ENCODE measurements at regions not wholly inside any gene's neighbourhood (a gene's known extent, or its start where the extent isn't known, plus 50 kb on each side); places are given as distances from the start of the nearest gene placed in this dataset.

- H3K4me1 Mint-ChIP-seq (ENCODE audit: low read depth) = no peaks in the 10 kb centered on the region
- H3K27me3 Mint-ChIP-seq (ENCODE audit: insufficient read depth) = peaks cover 5% of the 10 kb centered on the region
- no peaks in the 10 kb centered on the region for H3K9me3 Mint-ChIP-seq
- no peaks in the 10 kb centered on the region for H3K36me3 Mint-ChIP-seq (ENCODE audit: low read depth)
- DNase-seq (ENCODE audit: low spot score) = no peak
- no peak overlapping the region for H3K4me3 Mint-ChIP-seq
- intact Hi-C loops (cut with micrococcal nuclease) = no loop called here
- no peak overlapping the region for H3K27ac Mint-ChIP-seq
Observed at GRCh38 chr10:80894797-80895467, 357.2 kb downstream of the SH2D4B start.

GRCh38 chr10:80896076-80896475 is 358.4 kb downstream of the SH2D4B start:
- H3K27ac Mint-ChIP-seq = no peak overlapping the region
- no peak for DNase-seq (ENCODE audit: low spot score)
- peaks cover 6% of the 10 kb centered on the region for H3K27me3 Mint-ChIP-seq (ENCODE audit: insufficient read depth)
- no peak overlapping the region for H3K4me3 Mint-ChIP-seq
- intact Hi-C loops (cut with micrococcal nuclease) = no loop called here
- H3K4me1 Mint-ChIP-seq (ENCODE audit: low read depth) = no peaks in the 10 kb centered on the region
- no peaks in the 10 kb centered on the region for H3K9me3 Mint-ChIP-seq
- H3K36me3 Mint-ChIP-seq (ENCODE audit: low read depth) = no peaks in the 10 kb centered on the region

DNA sequence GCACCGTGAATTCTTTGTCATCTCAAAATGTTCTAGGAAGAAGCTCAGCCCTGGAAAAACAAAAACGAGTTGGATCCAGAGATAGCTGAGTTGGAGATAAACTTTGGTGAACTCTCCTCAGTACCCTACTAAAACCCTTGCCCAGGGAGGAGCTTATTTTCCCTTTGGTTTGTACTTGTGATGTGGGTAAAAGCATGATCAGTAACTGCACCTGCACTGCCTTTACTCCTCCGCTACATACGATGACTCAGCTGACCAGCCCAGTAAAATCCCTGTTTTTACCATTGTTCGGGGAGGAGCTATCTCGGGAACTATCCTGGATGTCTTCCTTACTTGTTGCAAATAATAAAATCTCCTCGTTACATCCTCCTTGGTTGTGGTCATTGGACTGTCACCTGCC is 359.3 kb downstream of the SH2D4B start:
- Mint-ChIP-seq H3K4me3 (no peak overlapping the region), H3K27me3 (ENCODE audit: insufficient read depth) (peaks cover 6% of the 10 kb centered on the region), H3K27ac (no peak overlapping the region), H3K4me1 (ENCODE audit: low read depth) (no peaks in the 10 kb centered on the region), H3K36me3 (ENCODE audit: low read depth) (no peaks in the 10 kb centered on the region), H3K9me3 (no peaks in the 10 kb centered on the region)
- intact Hi-C loops (cut with micrococcal nuclease) = no loop called here
- DNase-seq (ENCODE audit: low spot score) = no peak

- DNase-seq (ENCODE audit: low spot score) = no peak
- peaks cover 8% of the 10 kb centered on the region for H3K27me3 Mint-ChIP-seq (ENCODE audit: insufficient read depth)
- H3K36me3 Mint-ChIP-seq (ENCODE audit: low read depth) = no peaks in the 10 kb centered on the region
- H3K27ac Mint-ChIP-seq = no peak overlapping the region
- no peaks in the 10 kb centered on the region for H3K9me3 Mint-ChIP-seq
- H3K4me1 Mint-ChIP-seq (ENCODE audit: low read depth) = no peaks in the 10 kb centered on the region
- intact Hi-C loops (cut with micrococcal nuclease) = no loop called here
- no peak overlapping the region for H3K4me3 Mint-ChIP-seq
Observed at GRCh38 chr10:80900661-80901060, 363.0 kb downstream of the SH2D4B start.

DNA sequence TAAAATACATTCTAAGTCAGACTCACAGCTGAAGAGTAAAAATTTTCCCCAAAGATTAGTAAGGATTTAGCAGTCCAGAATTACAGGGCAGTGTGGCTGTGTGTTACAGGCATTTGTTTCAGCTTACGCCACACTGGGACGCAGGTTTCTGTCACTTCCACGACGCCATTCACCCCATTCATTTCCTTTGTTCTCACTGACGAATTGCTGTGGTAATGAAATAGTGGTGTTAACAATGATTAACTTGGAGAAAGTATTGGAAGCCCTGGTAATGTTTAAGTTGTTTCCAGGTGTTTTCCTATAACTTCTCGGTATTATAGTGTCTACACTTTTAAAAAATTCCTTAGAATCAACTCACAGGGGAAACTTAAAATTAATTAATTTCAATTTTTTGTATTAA is 370.9 kb downstream of the SH2D4B start:
- intact Hi-C loops (cut with micrococcal nuclease) = no loop called here
- DNase-seq (ENCODE audit: low spot score) = no peak
- H3K4me1 Mint-ChIP-seq (ENCODE audit: low read depth) = no peaks in the 10 kb centered on the region
- peaks cover 5% of the 10 kb centered on the region for H3K27me3 Mint-ChIP-seq (ENCODE audit: insufficient read depth)
- no peaks in the 10 kb centered on the region for H3K9me3 Mint-ChIP-seq
- H3K4me3 Mint-ChIP-seq = no peak overlapping the region
- H3K36me3 Mint-ChIP-seq (ENCODE audit: low read depth) = no peaks in the 10 kb centered on the region
- no peak overlapping the region for H3K27ac Mint-ChIP-seq

DNA sequence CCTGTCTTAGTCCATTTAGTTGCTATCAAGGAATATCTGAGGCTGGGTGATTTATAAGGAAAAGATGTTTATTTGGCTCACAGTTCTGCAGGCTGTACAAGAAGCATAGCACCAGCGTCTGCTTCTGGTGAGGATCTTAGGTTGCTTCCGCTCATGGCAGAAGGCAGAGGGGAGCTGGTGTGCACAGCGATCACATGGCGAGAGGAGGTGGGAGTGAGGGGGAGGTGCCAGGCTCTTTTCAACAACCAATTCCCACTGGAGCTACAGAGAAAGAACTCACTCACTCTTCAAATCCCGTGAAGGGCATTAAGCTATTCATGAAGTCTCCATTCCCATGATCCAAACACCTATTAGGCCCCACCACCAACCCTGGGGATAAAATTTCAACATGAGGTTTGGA is 371.6 kb downstream of the SH2D4B start:
- Mint-ChIP-seq H3K4me1 (ENCODE audit: low read depth) (no peaks in the 10 kb centered on the region), H3K27ac (no peak overlapping the region), H3K27me3 (ENCODE audit: insufficient read depth) (peaks cover 5% of the 10 kb centered on the region), H3K4me3 (no peak overlapping the region), H3K36me3 (ENCODE audit: low read depth) (no peaks in the 10 kb centered on the region), H3K9me3 (no peaks in the 10 kb centered on the region)
- no peak for DNase-seq (ENCODE audit: low spot score)
- intact Hi-C loops (cut with micrococcal nuclease) = no loop called here

- no peak overlapping the region for H3K4me3 Mint-ChIP-seq
- no peak for DNase-seq (ENCODE audit: low spot score)
- no peaks in the 10 kb centered on the region for H3K36me3 Mint-ChIP-seq (ENCODE audit: low read depth)
- H3K27me3 Mint-ChIP-seq (ENCODE audit: insufficient read depth) = peaks cover 2% of the 10 kb centered on the region
- intact Hi-C loops (cut with micrococcal nuclease) = no loop called here
- no peaks in the 10 kb centered on the region for H3K9me3 Mint-ChIP-seq
- no peaks in the 10 kb centered on the region for H3K4me1 Mint-ChIP-seq (ENCODE audit: low read depth)
- H3K27ac Mint-ChIP-seq = no peak overlapping the region
Observed at GRCh38 chr10:80917636-80918035, 379.9 kb downstream of the SH2D4B start.

DNA sequence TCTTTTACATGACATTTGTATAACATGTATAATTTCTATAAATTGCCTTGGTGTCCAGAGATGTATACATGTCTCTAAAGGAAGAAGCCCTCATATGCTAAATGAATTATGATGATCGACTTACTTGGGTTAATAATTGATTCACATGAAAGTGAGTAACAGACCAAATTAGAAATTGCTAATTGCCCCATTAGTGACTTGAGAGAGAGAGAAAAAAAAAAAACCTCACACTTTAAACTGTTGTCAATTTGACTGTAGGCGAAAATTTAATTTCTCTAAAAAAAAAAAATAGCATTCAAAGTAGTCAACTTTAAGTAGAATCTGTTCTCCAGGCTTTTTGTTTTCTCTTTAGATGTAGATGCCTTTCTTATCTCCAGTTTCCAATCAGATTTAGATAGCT is 383.3 kb downstream of the SH2D4B start:
- Mint-ChIP-seq H3K4me1 (ENCODE audit: low read depth) (no peaks in the 10 kb centered on the region), H3K27ac (no peak overlapping the region), H3K27me3 (ENCODE audit: insufficient read depth) (peaks cover 2% of the 10 kb centered on the region), H3K4me3 (no peak overlapping the region), H3K9me3 (no peaks in the 10 kb centered on the region), H3K36me3 (ENCODE audit: low read depth) (no peaks in the 10 kb centered on the region)
- no peak for DNase-seq (ENCODE audit: low spot score)
- intact Hi-C loops (cut with micrococcal nuclease) = no loop called here

DNA sequence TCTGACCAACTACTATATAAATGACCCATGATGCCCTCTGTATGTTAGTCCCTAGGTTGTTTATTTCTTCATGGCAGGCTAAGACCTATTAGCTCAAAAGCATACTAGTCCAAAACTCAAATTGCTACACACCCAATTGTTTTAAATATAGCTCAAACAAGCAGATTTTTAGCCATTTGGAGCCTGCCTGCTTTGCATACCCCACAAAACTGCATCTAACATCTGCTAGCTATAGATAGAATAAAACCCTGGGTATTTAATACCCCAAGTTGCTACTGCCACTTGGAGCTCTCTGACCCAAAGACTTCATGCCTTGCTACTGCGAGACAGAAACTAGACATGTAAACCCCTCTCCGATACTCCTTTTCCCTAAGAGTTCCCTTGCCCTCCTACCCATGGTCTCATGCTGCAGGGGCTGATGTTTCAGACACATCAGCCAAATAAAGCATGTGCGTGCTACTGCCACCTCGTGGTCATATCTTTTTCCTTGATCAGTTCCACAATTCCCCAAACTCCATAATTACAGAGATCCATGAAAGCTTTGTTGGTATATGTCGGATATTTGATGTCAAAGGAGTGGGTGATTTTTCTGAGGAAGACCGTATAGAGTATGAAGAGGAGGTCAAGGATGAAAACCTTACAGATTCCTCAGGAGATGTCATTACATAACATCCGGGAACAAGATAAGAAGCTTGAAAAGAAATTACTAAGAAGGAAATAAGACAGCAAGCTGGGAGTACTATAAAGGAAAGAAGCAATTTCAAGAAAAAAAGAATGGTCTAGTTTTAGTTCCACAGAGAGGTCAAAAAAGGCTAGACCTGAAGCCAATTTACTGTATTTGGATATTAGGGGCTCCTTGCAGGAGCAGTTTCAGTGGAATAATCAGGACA is 386.6 kb downstream of the SH2D4B start:
- Mint-ChIP-seq H3K27ac (no peak overlapping the region), H3K4me1 (ENCODE audit: low read depth) (no peaks in the 10 kb centered on the region), H3K36me3 (ENCODE audit: low read depth) (no peaks in the 10 kb centered on the region), H3K9me3 (no peaks in the 10 kb centered on the region), H3K27me3 (ENCODE audit: insufficient read depth) (peaks cover 8% of the 10 kb centered on the region), H3K4me3 (no peak overlapping the region)
- no peak for DNase-seq (ENCODE audit: low spot score)
- intact Hi-C loops (cut with micrococcal nuclease) = loop anchor here (1.0 to 2.0 kb wide), 4 partner anchors 225 to 541 kb away; no protein-coding TSS in a partner anchor

DNA sequence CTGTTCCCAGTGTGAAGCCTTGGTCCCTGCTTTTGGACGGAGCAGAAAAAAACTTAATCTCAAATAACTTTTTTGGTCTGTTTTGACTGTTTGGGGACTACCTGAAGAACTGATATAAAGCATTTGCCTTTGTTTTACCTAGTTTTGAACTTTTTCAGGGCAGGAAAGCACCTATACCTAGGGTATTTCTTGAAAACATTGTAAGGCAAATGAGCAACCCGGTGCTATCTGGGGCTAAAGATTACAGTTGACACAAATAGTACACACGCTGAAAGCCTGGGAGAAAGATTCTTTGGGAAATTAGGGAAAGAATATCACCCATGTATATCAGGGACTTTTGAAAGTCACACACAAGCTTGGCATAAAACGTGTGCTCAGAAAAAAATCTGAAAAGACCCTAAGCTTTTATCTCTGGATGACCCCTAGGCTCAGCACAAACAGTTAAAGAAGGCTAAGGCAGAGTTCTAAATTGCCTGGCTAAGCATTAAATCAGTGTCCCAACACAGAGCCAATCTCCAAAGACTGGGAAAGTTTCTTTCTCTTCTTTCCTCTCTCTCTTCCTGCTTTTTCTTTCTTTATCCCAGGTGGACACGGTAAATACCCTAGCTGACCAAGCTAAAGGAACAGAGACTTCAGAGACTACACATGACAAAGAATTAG is 389.8 kb downstream of the SH2D4B start:
- H3K27me3 Mint-ChIP-seq (ENCODE audit: insufficient read depth) = peaks cover 15% of the 10 kb centered on the region
- no peaks in the 10 kb centered on the region for H3K36me3 Mint-ChIP-seq (ENCODE audit: low read depth)
- intact Hi-C loops (cut with micrococcal nuclease) = no loop called here
- H3K27ac Mint-ChIP-seq = no peak overlapping the region
- no peak overlapping the region for H3K4me3 Mint-ChIP-seq
- H3K9me3 Mint-ChIP-seq = no peaks in the 10 kb centered on the region
- no peaks in the 10 kb centered on the region for H3K4me1 Mint-ChIP-seq (ENCODE audit: low read depth)
- DNase-seq (ENCODE audit: low spot score) = no peak

GRCh38 chr10:80938903-80939302 is 401.2 kb downstream of the SH2D4B start:
- Mint-ChIP-seq H3K27ac (no peak overlapping the region), H3K4me3 (no peak overlapping the region), H3K4me1 (ENCODE audit: low read depth) (peaks cover 7% of the 10 kb centered on the region), H3K9me3 (no peaks in the 10 kb centered on the region), H3K36me3 (ENCODE audit: low read depth) (no peaks in the 10 kb centered on the region), H3K27me3 (ENCODE audit: insufficient read depth) (peaks cover 7% of the 10 kb centered on the region)
- intact Hi-C loops (cut with micrococcal nuclease) = no loop called here
- no peak for DNase-seq (ENCODE audit: low spot score)

DNA sequence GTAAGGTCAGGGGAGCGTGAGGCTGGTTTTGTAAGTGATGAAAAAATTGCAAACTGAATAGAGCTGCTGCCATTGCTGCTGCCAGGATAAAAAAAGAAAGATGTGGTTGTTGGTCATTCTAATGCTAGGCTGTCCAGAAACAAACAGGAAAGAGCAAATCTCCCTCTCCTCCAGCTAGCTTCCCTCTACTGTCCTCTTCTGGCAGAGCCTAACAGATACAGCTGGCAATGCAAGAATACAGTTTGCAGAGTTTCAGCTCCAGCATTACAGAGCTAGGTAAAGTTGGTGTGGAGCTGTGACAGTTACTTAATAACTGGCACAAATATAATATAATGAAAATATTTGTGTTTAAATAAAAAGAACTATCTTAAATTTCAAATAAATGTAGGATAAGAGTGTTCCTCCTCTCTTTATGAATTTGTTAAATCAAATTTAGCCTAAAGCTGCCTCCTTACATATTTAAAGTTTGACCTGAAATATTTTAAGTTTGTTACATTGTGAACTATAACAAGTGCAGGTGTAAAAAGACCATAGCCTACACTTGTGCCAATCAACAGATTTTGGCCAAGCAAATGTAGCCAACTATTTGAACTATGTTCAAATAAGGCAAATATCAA is 407.7 kb downstream of the SH2D4B start:
- Mint-ChIP-seq H3K9me3 (no peaks in the 10 kb centered on the region), H3K27me3 (ENCODE audit: insufficient read depth) (no peaks in the 10 kb centered on the region), H3K4me1 (ENCODE audit: low read depth) (no peaks in the 10 kb centered on the region), H3K36me3 (ENCODE audit: low read depth) (no peaks in the 10 kb centered on the region), H3K4me3 (no peak overlapping the region), H3K27ac (no peak overlapping the region)
- intact Hi-C loops (cut with micrococcal nuclease) = no loop called here
- DNase-seq (ENCODE audit: low spot score) = no peak

- Mint-ChIP-seq H3K36me3 (ENCODE audit: low read depth) (no peaks in the 10 kb centered on the region), H3K9me3 (no peaks in the 10 kb centered on the region), H3K4me3 (no peak overlapping the region), H3K4me1 (ENCODE audit: low read depth) (no peaks in the 10 kb centered on the region), H3K27me3 (ENCODE audit: insufficient read depth) (no peaks in the 10 kb centered on the region), H3K27ac (no peak overlapping the region)
- intact Hi-C loops (cut with micrococcal nuclease) = no loop called here
- DNase-seq (ENCODE audit: low spot score) = no peak
Observed at GRCh38 chr10:80946073-80946472, 408.4 kb downstream of the SH2D4B start.

All from activated T-helper 1 cell treated with anti-CD3 and anti-CD28 coated beads, Interleukin-12 subunit alpha, Interleukin-12 subunit beta, Interleukin-2, Interleukin-4 antibody, amounts not matched to agents 30 ng/mL and 10 ng/mL and 1 ng/mL, durations not matched to agents 14 hours and 24 hours and 36 hours (primary cell).